ENCODE measurements at regions not wholly inside any gene's neighbourhood (a gene's known extent, or its start where the extent isn't known, plus 50 kb on each side); places are given as distances from the start of the nearest gene placed in this dataset.

GRCh38 chr3:180329847-180330246, 272.1 kb upstream of the TTC14 start:
- TF ChIP-seq CTCF (IDR thresholded peaks at IDR 0.05 in 4 of 5, conservative IDR thresholded peaks at IDR 0.05 in 1 of 5) (no peak), POLR2A (IDR thresholded peaks at IDR 0.05) (no peak)
